OCI-LY3 (cell line): ENCODE measurements at regions not wholly inside any gene's neighbourhood (a gene's known extent, or its start where the extent isn't known, plus 50 kb on each side); places are given as distances from the start of the nearest gene placed in this dataset.

Source experiments
- CTCF ChIP-seq: fragments of 200-600, 300-600 bp; sonication (generic); IDR thresholded peaks from 2 replicates; pipeline ENCODE4 v1.5.1; 2014; ENCODE audit warnings: antibody characterized with exemption, low read length, low read depth
- EZH2phosphoT487 ChIP-seq: fragments of 200-600 bp; shearing (Covaris generic); IDR thresholded peaks from 2 replicates; pipeline ENCODE4 v1.6.1; 2018; ENCODE audit warnings: antibody characterized with exemption, mixed run types, low read depth

DNA sequence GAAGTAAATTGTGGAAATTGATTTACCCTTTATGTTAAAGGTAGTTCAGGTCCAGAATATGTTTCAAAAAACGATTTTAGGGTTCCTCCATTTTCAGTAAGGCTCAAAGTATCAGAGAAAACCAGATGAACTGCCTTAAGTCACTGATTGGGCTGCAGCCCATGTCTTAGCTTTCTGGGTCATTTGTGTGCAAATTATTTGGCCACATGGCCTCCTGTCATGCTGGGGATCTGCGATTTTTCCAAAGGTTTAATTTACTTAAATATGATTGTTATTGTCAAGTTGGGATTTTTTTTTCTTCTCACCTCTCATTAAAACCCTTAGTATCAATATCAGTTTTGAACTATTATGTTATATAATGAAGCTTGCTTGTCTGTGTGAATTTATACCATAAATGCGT lies 135.9 kb upstream of the DPYD start:
- no peak for TF ChIP-seq CTCF
- TF ChIP-seq EZH2phosphoT487: no peak
